HL-60 (cell line): ENCODE measurements at regions not wholly inside any gene's neighbourhood (a gene's known extent, or its start where the extent isn't known, plus 50 kb on each side); places are given as distances from the start of the nearest gene placed in this dataset.

Experiments
- DNase-seq, 2 experiments: peaks; one replicate each; pipeline ENCODE4 v3.0.0-alpha.2; 2010 to 2020; ENCODE audit warnings: low read depth in 1 of 2, low spot score in 1 of 2
- H3K27ac ChIP-seq: fragments of 250-450 bp; sonication (Bioruptor Pico); replicated peaks from 2 replicates; pipeline ENCODE4 v1.5.1; 2020; ENCODE audit warnings: mild to moderate bottlenecking, moderate library complexity
- H3K27me3 ChIP-seq: fragments of 250-450 bp; sonication (Bioruptor Pico); 2 replicates; pipeline ENCODE4 v1.5.1; 2021; ENCODE audit warnings: mild to moderate bottlenecking, moderate library complexity; ENCODE audit not compliant: insufficient read depth, poor library complexity, severe bottlenecking
- H3K4me3 ChIP-seq: replicated peaks from 2 replicates; pipeline ENCODE4 v1.5.1; 2011; ENCODE audit warnings: mild to moderate bottlenecking, control low read depth, low read length; ENCODE audit not compliant: insufficient read depth
- GABPA ChIP-seq: IDR thresholded peaks from 2 replicates; pipeline ENCODE4 v1.6.1; 2012; ENCODE audit warnings: low read depth
- POLR2AphosphoS5 ChIP-seq: IDR thresholded peaks from 2 replicates; pipeline ENCODE4 v1.6.1; 2012; ENCODE audit warnings: low read depth
- REST ChIP-seq: IDR thresholded peaks from 2 replicates; pipeline ENCODE4 v1.6.1; 2012; ENCODE audit warnings: low read depth; ENCODE audit not compliant: insufficient replicate concordance
- SPI1 ChIP-seq: IDR thresholded peaks from 2 replicates; pipeline ENCODE4 v1.6.1; 2012; ENCODE audit warnings: low read depth, mild to moderate bottlenecking, borderline replicate concordance
- TF ChIP-seq, protein P1 (sequence below): IDR thresholded peaks from one replicate; pipeline ENCODE4 v1.5.1; 2011; ENCODE audit warnings: low read length, control low read depth, inconsistent platforms; ENCODE audit not compliant: insufficient read depth

- H3K27ac ChIP-seq = no peak overlapping the region
- H3K27me3 ChIP-seq = no peaks in the 10 kb centered on the region
- H3K4me3 ChIP-seq = no peak overlapping the region
- DNase-seq = no peak
- TF ChIP-seq REST = no peak
These were observed 97.9 kb upstream of the STT3B start for GRCh38 chr3:31434819-31435218.

DNA sequence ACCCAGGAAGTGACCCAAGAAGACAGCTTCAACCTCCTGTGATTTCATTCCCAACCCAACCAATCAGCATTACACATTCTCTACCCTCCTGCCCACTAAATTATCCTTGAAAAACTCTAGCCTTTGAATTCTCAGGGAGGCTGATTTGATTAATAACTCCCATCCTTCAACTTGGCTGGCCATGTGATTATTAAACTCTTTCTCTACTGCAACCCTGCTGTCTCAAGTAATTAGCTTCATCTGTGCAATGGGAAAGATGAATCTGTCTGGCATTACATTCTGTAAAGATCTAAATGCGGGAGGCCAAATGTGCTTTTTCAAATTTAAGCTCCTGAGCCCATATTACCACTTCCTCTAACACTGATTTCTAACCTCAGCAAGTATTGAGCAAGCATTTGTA lies 95.9 kb upstream of the STT3B start:
- Histone ChIP-seq H3K4me3 (no peak overlapping the region), H3K27me3 (no peaks in the 10 kb centered on the region), H3K27ac (no peak overlapping the region)
- DNase-seq = no peak
- TF ChIP-seq POLR2AphosphoS5 (no peak), SPI1 (peak; percentile 49; the same call in 1 of the 2 replicates)

GRCh38 chr3:31438742-31439141 lies 94.0 kb upstream of the STT3B start:
- Histone ChIP-seq H3K27ac (no peak overlapping the region), H3K4me3 (no peak overlapping the region), H3K27me3 (no peaks in the 10 kb centered on the region)
- TF ChIP-seq GABPA = no peak
- no peak for TF ChIP-seq SPI1
- no peak for TF ChIP-seq POLR2AphosphoS5
- DNase-seq = no peak

GRCh38 chr3:31439890-31440750 lies 92.6 kb upstream of the STT3B start:
- H3K27ac ChIP-seq = no peak overlapping the region
- DNase-seq = no peak
- no peaks in the 10 kb centered on the region for H3K27me3 ChIP-seq

GRCh38 chr3:31440878-31441277 lies 91.8 kb upstream of the STT3B start:
- Histone ChIP-seq H3K4me3 (no peak overlapping the region), H3K27me3 (no peaks in the 10 kb centered on the region), H3K27ac (no peak overlapping the region)
- no peak for DNase-seq
- TF ChIP-seq REST (no peak), SPI1 (no peak), GABPA (no peak), POLR2AphosphoS5 (no peak)
- TF ChIP-seq, protein P1, sequence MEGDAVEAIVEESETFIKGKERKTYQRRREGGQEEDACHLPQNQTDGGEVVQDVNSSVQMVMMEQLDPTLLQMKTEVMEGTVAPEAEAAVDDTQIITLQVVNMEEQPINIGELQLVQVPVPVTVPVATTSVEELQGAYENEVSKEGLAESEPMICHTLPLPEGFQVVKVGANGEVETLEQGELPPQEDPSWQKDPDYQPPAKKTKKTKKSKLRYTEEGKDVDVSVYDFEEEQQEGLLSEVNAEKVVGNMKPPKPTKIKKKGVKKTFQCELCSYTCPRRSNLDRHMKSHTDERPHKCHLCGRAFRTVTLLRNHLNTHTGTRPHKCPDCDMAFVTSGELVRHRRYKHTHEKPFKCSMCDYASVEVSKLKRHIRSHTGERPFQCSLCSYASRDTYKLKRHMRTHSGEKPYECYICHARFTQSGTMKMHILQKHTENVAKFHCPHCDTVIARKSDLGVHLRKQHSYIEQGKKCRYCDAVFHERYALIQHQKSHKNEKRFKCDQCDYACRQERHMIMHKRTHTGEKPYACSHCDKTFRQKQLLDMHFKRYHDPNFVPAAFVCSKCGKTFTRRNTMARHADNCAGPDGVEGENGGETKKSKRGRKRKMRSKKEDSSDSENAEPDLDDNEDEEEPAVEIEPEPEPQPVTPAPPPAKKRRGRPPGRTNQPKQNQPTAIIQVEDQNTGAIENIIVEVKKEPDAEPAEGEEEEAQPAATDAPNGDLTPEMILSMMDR = no peak

More at GRCh38 chr3:31439890-31440750, 92.6 kb upstream of the STT3B start:
- H3K4me3 ChIP-seq = no peak overlapping the region
- no peak for TF ChIP-seq GABPA
- TF ChIP-seq, protein P1 = no peak
